ENCODE measurements at regions not wholly inside any gene's neighbourhood (a gene's known extent, or its start where the extent isn't known, plus 50 kb on each side); places are given as distances from the start of the nearest gene placed in this dataset.

DNA sequence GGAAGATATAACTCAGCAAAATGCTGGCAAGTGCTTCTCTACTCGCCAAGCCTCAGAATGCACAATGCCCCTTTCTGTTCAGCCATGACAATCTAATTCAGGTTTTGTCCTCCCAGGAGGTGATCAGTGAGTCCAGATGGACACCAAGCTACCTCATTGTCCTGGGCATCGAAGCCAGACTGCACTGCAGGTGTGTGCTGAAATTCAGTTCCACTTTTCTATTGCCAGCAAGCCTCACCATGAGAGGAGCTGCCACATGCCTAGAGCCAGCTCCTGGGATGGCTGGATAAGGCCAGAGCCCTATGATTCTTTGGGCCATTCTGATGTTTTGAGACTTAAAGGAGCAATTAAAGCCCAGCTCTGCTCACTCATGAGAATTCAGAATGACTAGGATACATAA, 186.7 kb downstream of the GRIN2B start:
- no peak for TF ChIP-seq CTCF (IDR thresholded peaks at IDR 0.05; ENCODE audit: low read depth, low read length)
- no peak for DNase-seq (ENCODE audit: extremely low read depth, low read depth)

DNA sequence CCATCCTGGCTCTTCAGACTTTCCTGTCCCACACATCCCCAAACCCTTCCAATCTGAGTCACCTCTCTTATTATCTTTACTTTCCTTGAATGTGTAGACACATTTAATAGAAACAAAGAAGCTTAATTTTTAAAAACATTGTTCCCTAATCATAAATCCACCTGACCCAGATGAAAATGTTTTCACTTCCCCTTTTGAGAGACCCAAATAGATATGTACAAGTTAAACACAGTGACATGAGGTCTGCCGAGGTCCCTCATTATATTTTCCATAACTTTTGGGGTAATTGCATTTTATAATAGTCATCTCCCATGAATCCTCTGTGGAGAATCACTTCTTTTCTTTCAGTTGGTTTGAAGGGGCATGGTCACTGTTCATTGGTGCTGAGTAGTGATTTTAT, 191.1 kb downstream of the GRIN2B start:
- TF ChIP-seq CTCF (IDR thresholded peaks at IDR 0.05; ENCODE audit: low read depth, low read length): no peak
- DNase-seq (ENCODE audit: extremely low read depth, low read depth): no peak

DNA sequence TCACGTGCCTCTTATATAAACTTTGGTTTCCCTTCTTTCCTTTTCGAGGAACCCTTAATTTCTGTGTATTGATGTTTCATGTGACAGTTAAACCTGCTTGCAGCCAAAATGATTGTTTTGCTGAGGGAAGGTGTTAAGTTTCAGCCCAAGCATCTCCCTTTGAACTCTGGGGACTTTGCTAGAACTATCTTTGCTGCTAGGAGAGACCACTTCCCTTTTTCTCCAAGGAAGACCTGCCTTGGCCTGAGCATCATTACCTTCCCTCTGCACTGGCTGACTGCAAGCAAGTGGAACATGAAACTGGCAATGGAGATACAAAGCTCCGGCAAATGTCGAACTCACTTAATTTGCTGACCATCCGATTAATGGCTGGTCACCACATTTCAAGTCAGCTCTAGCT, 192.8 kb downstream of the GRIN2B start:
- TF ChIP-seq CTCF (IDR thresholded peaks at IDR 0.05; ENCODE audit: low read depth, low read length): no peak
- DNase-seq (ENCODE audit: extremely low read depth, low read depth): no peak

- no peak for DNase-seq (ENCODE audit: extremely low read depth, low read depth)
- TF ChIP-seq CTCF (IDR thresholded peaks at IDR 0.05; ENCODE audit: low read depth, low read length): no peak
Observed at GRCh38 chr12:13786646-13787045, 194.8 kb downstream of the GRIN2B start.

GRCh38 chr12:13784504-13784903, 196.9 kb downstream of the GRIN2B start:
- TF ChIP-seq CTCF (IDR thresholded peaks at IDR 0.05; ENCODE audit: low read depth, low read length): no peak
- no peak for DNase-seq (ENCODE audit: extremely low read depth, low read depth)

GRCh38 chr12:13780453-13780852, 200.9 kb downstream of the GRIN2B start:
- no peak for TF ChIP-seq CTCF (IDR thresholded peaks at IDR 0.05; ENCODE audit: low read depth, low read length)
- DNase-seq (ENCODE audit: extremely low read depth, low read depth): no peak

GRCh38 chr12:13777374-13777773, 204.0 kb downstream of the GRIN2B start:
- no peak for TF ChIP-seq CTCF (IDR thresholded peaks at IDR 0.05; ENCODE audit: low read depth, low read length)
- DNase-seq (ENCODE audit: extremely low read depth, low read depth): no peak
